ENCODE measurements at regions not wholly inside any gene's neighbourhood (a gene's known extent, or its start where the extent isn't known, plus 50 kb on each side); places are given as distances from the start of the nearest gene placed in this dataset.

DNA sequence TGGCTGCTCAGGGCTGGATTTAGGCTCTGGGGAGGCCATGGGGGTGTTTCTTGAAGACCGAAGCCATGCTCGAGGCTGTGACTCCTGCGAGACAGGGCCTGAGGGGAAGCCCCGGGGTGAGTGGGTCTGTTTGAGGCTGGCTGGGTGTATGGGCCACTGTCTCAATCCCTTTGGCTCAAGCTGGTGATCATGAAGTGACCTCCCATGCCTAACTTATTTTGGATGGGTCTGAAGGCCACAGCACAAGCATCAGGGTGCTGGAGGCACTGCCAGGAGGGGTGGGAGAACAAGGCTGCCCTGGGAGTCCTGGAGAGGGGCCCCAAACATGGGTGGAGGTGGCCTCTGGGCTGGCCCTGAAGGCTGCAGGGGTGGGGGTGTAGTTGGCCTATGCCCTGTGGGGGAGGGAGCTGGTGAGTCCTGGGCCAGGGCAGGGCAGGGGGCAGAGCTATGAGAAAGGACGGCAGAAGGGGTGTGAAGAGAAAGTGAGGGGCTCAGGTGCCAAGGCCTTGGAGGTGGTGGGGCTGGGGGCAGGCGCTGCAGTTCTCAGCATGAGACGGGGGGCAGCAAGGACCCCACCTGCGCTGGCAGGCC is 100.9 kb downstream of the KIF26A start:
- H3K4me3 ChIP-seq (ENCODE audit: control insufficient read depth, low read depth, low read length) = no peak overlapping the region
- TF ChIP-seq, protein P1, sequence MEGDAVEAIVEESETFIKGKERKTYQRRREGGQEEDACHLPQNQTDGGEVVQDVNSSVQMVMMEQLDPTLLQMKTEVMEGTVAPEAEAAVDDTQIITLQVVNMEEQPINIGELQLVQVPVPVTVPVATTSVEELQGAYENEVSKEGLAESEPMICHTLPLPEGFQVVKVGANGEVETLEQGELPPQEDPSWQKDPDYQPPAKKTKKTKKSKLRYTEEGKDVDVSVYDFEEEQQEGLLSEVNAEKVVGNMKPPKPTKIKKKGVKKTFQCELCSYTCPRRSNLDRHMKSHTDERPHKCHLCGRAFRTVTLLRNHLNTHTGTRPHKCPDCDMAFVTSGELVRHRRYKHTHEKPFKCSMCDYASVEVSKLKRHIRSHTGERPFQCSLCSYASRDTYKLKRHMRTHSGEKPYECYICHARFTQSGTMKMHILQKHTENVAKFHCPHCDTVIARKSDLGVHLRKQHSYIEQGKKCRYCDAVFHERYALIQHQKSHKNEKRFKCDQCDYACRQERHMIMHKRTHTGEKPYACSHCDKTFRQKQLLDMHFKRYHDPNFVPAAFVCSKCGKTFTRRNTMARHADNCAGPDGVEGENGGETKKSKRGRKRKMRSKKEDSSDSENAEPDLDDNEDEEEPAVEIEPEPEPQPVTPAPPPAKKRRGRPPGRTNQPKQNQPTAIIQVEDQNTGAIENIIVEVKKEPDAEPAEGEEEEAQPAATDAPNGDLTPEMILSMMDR (conservative IDR thresholded peaks at IDR 0.05; ENCODE audit: control insufficient read depth, insufficient read depth, low read depth, low read length) = no peak
- DNase-seq (ENCODE audit: low read depth) = no peak

DNA sequence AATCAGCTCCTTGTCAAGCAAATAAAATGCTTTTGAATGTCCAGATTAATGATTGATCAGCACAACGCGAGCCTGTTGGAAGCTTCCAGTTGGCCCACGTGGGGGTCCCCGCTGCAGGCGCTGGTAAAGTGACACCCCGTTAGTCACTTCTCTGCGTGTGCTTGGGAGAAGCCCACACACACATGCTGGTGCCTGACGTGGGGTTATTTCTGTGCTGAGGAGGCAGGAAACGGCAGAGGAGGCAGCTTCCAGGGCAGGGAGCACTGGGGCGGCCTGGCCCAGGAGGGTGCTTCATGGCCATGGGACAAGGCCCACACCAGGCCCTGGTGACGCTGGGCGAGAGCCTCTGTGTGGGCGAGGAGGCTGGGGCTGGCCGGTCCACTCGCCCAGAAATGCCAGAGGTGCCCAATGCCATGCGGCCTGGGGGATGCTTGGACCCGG is 101.5 kb downstream of the KIF26A start:
- DNase-seq (ENCODE audit: low read depth) = no peak
- no peak overlapping the region for H3K4me3 ChIP-seq (ENCODE audit: control insufficient read depth, low read depth, low read length)
- TF ChIP-seq, protein P1 (conservative IDR thresholded peaks at IDR 0.05; ENCODE audit: control insufficient read depth, insufficient read depth, low read depth, low read length) = no peak

DNA sequence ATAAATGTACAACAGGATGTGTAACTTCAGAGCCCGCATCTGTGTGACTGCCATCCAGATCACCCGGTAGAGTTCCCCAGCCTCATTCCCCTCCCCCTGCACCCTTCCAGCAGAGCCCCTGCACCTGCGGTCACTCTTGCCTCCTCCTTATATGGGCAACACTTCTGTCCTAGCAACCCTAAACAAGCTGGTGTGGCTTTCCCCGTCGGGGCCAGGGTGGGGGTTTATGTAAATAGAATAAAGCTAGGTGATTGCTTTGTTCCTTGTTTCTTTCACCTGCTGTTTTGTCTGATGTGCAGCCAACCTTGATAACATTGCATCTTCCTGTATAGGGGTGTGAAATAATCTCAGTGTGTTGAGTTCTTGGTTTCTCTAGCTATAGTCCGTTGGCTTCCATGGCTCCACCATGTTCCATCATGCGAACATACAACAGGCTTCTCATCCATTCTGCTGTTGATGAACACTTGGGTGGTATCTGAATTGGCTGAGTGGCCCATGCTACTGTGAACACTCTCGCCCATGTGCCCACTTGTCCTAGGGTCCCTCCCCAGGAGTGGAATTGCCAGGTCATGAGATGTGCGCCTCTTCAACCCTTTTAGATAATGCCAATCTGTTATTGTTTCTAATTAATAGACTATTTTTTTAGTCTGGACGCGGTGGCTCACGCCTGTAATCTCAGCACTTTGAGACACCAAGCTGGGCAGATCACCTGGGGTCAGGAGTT is 102.2 kb downstream of the KIF26A start:
- TF ChIP-seq, protein P1 (conservative IDR thresholded peaks at IDR 0.05; ENCODE audit: control insufficient read depth, insufficient read depth, low read depth, low read length) = no peak

DNA sequence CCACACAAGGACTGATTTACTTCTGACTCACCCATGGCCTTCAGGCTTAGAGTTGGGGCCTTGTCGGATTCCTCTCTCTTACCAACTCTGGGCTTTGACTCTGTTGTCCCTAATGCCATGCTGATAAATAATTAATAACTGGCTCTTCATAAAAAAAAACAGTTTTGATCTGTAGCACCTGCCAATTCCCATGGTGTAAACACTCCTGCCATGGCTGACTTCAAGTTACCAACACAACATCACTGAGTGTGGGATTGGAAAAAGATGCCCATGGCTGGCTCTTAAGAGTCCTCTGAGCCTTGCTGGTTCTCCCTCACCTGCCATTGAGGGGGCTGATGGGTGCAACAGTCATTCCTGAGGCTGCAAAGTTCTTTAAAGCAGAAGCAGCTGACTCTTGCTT is 104.8 kb downstream of the KIF26A start:
- no peak for DNase-seq (ENCODE audit: low read depth)
- no peak overlapping the region for H3K4me3 ChIP-seq (ENCODE audit: control insufficient read depth, low read depth, low read length)
- TF ChIP-seq, protein P1 (conservative IDR thresholded peaks at IDR 0.05; ENCODE audit: control insufficient read depth, insufficient read depth, low read depth, low read length) = no peak

More for the DNA sequence above, 102.2 kb downstream of the KIF26A start:
- DNase-seq (ENCODE audit: low read depth) = no peak
- no peak overlapping the region for H3K4me3 ChIP-seq (ENCODE audit: control insufficient read depth, low read depth, low read length)

DNA sequence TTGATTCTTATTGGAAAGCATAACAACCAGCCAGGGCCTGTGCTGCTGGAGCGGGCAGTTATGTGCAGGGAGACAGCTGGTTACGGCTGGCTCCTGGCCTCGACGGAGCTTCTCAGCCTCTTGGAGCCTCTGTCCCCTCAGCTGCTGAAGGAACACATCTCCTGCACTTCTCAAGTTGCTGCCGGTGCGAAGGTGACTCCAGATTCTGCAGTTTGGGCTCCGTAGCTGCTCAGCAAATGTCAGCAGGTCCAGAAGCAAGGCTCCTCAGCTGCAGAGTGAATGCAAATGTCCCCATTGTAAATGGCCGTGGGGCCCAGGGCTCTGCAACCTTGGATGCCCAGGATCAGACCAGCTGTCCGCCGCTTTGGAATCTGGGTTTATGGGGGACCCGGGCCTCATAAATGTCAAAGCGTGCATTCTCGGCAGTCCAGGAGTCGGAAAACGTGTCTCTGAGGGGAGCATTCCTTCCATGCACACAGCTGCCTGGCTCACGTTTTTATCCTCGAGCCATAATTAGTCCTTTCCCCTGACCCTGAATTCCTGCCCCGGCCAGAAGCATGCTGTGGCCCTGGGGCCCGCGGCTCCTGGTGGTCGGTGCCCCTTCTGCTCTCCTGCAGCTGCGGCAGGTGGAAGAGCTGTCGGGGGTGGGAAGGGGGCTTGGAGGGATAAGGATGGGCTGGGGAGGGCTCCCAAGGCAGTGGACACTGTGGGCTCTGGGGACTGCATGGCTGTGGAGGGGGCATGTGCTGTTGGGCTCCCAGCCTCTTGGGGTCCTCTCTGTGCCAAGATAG is 106.0 kb downstream of the KIF26A start:
- DNase-seq (ENCODE audit: low read depth) = no peak
- H3K4me3 ChIP-seq (ENCODE audit: control insufficient read depth, low read depth, low read length) = no peak overlapping the region
- TF ChIP-seq, protein P1 (conservative IDR thresholded peaks at IDR 0.05; ENCODE audit: control insufficient read depth, insufficient read depth, low read depth, low read length) = no peak

DNA sequence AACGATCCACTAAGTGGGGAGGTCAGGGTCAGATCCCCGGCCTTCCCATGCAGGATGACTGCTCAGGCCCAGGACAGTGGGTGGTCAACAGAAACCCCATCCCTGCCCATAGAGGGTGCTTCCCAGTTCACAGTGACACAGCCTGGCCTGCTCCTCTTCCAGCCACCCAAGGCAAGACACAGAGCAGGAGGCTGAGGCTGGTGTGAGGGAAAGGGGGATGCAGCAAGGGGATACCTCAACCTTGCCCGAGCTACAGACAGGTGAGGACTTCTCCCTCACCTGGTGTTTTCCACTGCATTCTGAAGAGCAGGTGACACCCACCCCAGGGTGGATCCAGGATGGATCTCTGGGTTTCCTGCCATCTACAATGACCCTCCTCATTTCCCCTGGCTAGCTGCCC is 106.7 kb downstream of the KIF26A start:
- DNase-seq (ENCODE audit: low read depth) = no peak
- H3K4me3 ChIP-seq (ENCODE audit: control insufficient read depth, low read depth, low read length) = no peak overlapping the region
- TF ChIP-seq, protein P1 (conservative IDR thresholded peaks at IDR 0.05; ENCODE audit: control insufficient read depth, insufficient read depth, low read depth, low read length) = no peak
